Activated CD4-positive, alpha-beta T cell treated with anti-CD3 and anti-CD28 coated beads, Interleukin-2, Interleukin-4, amounts not matched to agents 100 ng/mL and 50 ng/mL, durations not matched to agents 16 hours and 8 hours (primary cell): ENCODE measurements at regions not wholly inside any gene's neighbourhood (a gene's known extent, or its start where the extent isn't known, plus 50 kb on each side); places are given as distances from the start of the nearest gene placed in this dataset.

Experiments
- DNase-seq: peaks from one replicate; pipeline ENCODE4 v3.0.0-alpha.2; 2020; ENCODE audit warnings: low spot score

DNA sequence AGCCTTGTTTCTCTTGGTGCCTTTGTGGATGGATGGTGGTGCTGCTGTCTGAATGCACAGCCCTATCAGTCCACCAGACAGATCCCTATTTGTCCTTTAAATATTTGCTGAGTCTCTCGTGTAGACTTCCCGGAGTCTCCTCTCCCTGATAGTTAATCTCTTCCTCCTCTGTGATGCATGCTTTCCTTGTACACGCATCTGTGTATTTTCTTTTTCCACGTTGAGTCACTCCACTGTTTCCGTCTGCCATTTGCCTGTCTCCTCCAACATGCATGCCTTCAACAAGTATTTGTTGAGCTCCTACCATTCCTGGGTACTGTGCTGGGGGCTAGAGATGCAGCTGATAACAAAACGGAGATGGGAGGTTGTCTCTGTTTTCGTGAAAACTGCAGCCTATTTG lies 282.6 kb downstream of the HAPSTR1 start:
- no peak for DNase-seq

GRCh38 chr16:9378876-9379275 lies 287.4 kb downstream of the HAPSTR1 start:
- no peak for DNase-seq

GRCh38 chr16:9380221-9380620 lies 288.8 kb downstream of the HAPSTR1 start:
- DNase-seq, result no peak

GRCh38 chr16:9381399-9381798 lies 290.0 kb downstream of the HAPSTR1 start:
- DNase-seq, result no peak

DNA sequence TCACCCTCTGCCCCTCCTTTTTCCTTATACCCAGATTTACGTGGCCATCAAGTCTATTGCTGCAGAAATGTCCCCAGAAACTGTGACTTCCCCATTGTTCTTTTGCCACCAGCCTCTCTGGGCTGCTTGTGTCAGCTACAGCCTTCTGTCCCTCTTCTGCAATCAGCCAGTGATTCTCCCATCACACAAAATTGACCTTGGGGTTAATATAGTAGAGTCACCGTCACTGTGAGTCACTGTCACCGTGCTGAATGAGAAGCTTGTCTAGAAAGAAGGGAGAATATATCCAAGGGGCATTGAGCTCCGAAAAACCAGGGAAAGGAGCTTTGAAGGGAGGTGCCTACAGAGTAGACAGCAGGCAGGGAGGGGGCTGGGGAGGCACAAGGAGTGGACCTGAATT lies 290.5 kb downstream of the HAPSTR1 start:
- DNase-seq, result no peak

GRCh38 chr16:9383281-9383680 lies 291.8 kb downstream of the HAPSTR1 start:
- DNase-seq, result no peak

DNA sequence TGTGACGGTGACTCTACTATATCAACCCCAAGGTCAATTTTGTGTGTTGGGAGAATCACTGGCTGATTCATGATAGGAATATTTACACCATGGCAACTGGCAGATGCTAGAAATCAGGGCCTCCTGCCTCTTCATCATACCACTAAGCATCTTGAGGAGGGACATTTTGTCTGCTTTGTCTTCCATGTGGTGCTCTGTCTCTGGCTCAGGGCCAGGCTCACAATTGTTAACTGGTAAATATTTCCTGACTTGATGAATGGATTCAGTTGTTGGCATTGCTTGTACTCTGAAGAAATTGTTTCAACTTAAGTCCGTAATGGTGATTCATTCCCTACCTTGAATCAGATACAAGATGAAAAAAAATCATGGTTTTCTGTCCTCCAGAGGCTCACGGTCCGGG lies 292.7 kb downstream of the HAPSTR1 start:
- no peak for DNase-seq

- DNase-seq, result no peak
Measured at GRCh38 chr16:9389543-9390207, 298.2 kb downstream of the HAPSTR1 start.

DNA sequence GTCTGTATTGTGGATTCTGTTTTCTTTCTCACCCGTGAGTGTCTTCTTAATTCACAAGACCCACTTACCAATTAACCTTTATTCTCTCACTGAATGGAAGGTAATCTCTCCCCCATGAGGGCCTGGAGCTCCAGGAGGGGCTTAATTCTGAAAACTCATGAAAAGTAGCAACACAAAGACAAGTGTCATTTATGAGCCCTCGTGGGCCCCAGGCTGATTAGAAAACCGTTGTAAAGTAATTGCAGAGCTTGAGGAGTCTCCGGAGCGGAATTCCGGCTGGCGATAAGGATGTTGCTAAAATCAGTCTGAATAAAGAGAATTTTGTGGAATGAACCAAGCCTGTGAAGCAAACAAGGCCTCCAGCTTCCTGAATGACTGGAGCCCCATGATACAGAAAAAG lies 301.5 kb downstream of the HAPSTR1 start:
- no peak for DNase-seq

GRCh38 chr16:9393591-9393990 lies 302.1 kb downstream of the HAPSTR1 start:
- DNase-seq, result no peak

DNA sequence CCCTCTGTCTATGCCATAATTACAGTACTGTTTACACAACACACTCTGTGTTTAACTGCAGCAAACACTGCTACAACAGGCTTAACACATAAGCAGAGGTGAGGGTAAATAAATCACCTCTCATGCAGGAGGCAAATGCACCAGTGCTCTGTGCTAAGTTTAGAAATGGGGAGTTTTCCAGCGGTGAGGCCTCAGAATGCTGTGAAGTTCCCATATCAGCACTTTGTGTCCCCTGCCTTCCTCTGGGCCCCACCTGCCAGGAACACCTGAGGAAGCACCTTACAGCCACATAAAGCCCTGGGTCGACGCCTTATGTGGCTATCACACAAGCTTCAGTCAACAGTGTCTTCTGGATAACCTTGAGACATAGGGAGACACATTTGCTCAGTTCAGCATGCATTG lies 304.5 kb downstream of the HAPSTR1 start:
- DNase-seq, result no peak

GRCh38 chr16:9399573-9399972 lies 308.1 kb downstream of the HAPSTR1 start:
- DNase-seq, result no peak

- no peak for DNase-seq
Measured at GRCh38 chr16:9401173-9401572, 309.7 kb downstream of the HAPSTR1 start.

DNA sequence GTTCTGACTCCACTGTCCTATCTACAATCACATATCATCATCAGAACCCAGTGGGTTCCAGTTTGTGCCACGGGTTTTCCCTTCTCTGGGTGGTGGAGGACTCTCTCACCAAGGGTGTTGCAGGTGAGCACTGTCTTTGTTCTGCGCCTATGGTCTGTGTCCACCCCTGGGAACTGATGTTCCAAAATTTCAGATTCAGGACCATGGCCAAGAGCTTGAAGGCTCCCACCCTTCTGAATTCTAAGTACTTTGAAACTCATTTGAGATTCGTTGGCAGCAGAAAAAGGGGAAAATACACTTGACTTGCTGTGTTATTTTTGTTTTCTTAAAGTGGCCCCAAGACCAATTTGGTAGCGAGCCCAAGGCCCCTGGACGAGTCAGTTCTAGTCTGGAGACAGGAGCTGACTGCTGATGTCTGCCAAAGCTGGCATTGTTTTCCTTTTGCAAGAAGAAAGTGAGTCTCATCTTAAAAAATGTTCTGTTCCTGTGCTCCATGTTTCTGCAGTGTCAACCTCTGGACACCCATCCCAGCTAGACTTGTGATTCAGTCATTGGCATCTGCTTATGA lies 310.9 kb downstream of the HAPSTR1 start:
- no peak for DNase-seq

- DNase-seq, result no peak
Measured at GRCh38 chr16:9404811-9405210, 313.4 kb downstream of the HAPSTR1 start.

GRCh38 chr16:9406038-9406712 lies 314.7 kb downstream of the HAPSTR1 start:
- no peak for DNase-seq

DNA sequence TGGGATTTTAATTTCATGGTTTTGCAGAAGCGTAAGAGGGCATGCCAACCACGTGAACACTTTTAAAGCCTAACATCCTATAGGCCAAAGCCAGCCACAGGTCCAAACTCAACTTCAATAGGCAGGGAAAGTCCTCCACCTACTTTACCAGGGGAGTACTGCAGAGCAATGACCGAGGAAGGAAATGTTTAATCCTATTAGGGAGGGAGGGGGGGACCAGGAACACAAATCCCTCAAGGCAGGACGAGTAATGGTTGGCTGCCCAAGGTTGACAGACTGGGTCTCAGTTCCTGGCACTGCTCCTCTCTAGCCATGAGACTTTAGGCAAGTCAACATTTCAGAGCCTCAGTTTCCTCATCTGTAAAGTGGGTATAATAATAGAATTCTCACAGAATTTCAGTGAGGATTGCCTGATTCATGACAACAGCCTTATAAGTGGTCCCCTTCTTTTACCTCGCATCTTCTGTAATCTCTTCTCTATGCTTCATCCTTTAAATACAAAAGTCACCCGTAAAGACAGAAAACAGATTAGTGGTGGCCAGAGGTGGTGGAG lies 315.8 kb downstream of the HAPSTR1 start:
- no peak for DNase-seq

DNA sequence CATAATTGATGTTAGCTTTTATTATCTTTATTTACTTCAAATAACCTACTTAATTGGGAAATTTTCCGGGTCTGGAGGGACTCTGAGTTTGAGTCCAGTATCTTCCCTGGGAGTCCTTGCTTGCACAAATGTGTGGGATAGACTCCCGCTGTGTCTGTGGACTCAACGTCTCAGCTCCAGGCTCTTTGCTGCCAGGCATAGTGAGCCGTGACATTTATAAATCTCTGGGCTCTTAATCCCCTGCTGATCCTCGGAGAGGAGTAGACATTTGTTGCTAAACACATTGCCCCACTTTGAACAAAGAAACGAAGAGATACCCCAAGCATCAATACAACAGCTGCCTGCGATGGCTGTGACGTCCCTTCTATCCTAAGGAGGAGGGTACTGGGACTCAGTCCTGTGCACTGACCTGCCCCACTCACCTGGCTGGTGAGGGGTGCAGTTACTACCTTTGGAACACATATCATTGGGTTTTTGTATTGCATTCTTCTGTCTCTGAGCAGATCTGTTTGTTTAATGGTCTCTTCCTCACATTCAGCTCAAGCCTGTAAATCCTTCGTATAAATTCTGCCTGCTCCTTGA lies 316.9 kb downstream of the HAPSTR1 start:
- no peak for DNase-seq

GRCh38 chr16:9409560-9410493 lies 318.4 kb downstream of the HAPSTR1 start:
- DNase-seq, result no peak

DNA sequence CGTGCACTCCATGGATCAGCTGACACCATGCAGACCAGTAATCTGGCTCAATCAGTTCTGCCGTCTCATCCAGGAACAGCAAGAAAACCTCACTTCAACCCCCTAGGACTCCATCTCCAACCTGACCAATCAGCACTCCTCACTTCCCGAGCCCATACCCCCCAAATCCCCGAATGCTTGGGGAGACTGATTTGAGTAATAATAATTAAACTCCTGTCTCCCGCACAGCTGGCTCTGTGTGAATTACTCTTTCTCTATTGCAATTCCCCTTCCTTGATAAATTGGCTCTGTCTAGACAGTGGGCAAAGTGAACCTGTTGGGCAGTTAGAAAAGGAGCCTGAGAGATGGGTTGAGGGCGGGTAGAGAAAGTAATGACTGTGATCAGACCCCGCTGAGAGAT lies 320.0 kb downstream of the HAPSTR1 start:
- no peak for DNase-seq

DNA sequence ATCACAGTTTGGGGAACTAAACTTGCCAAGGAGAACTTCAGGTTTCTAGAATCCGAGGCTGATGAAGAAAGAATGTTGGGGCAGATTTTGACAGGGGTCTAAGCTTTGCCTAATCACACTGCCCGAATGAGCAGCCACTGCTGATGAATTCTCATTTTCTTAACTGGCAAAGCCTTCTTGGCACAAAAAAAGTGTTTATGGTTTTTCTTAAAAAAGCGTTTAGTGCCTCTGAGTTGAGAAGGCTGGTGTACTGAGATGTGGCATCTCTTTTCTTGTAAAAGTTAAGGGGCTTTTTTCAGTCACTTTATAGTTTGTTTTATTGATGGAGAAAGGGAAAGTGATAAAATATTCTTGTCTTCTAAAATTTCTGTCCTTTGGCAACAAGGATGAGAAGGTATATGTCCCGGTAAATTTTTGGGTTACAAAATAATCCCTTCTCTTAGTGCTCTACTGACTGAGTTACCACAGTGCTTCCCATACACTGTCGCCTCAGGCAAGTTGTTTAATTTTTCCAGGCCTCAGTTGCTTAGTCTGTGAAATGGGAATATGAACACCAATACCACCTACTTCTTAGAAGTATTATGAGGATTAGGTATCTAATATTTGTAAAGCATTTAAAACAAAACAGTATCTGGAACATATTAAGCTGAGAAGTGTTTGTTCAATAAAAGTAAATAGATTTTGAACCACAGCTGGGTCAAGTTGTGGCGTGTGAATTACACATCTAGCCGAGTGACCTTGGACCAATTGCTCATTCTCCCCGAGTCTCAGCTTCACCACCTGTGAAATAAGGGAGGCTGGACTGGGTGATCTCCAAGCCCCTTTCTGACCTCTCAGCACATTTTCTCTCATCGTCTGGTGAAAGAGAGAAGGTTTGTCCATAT lies 320.8 kb downstream of the HAPSTR1 start:
- no peak for DNase-seq
